Right cardiac atrium (tissue), 5 donors: ENCODE measurements at regions not wholly inside any gene's neighbourhood (a gene's known extent, or its start where the extent isn't known, plus 50 kb on each side); places are given as distances from the start of the nearest gene placed in this dataset.

ENCODE experiments used
- ATAC-seq, 2 donors: fragments of 200-7000 bp; cut with Tn5 transposase; one replicate each; pipeline versions ENCODE4 v1.8.0 to v1.9.1; 2020; ENCODE audit warnings: moderate library complexity in 2 of 2, mild to moderate bottlenecking in 1 of 2
- DNase-seq, 3 donors: peaks; one replicate each; pipeline ENCODE4 v3.0.0-alpha.2; 2020
- H3K27ac ChIP-seq: one replicate; pipeline ENCODE4 v1.5.1; 2013; ENCODE audit warnings: mild to moderate bottlenecking, low read length, control low read depth, moderate library complexity
- H3K27me3 ChIP-seq: one replicate; pipeline ENCODE4 v1.6.1; 2013; ENCODE audit not compliant: control insufficient read depth, insufficient read depth
- H3K4me1 ChIP-seq: one replicate; pipeline ENCODE4 v1.6.1; 2013; ENCODE audit warnings: low read length; ENCODE audit not compliant: control insufficient read depth, insufficient read depth
- H3K4me3 ChIP-seq: one replicate; pipeline ENCODE4 v1.5.1; 2013; ENCODE audit warnings: low read length, control low read depth
- H3K9me3 ChIP-seq: one replicate; pipeline ENCODE4 v1.6.1; 2013; ENCODE audit warnings: low read length; ENCODE audit not compliant: control insufficient read depth
- WGBS: extraction: QIAGEN DNeasy Blood & Tissue Kit; methylation state at CpG from one replicate; pipeline ENCODE4 v1.1.7; 2013; 5-methylcytosine and 5-hydroxymethylcytosine counted together
- intact Hi-C, 4 donors: fragments of 100-400 bp; cut with DNase I; formaldehyde crosslinking; loops; one replicate each; pipeline versions ENCODE4 v1.11.0 to v1.14.0; 2022 to 2023
- donor health status: healthy with polysubstance abuse.
- donor health status: DM: no; HTN: yes; CAD: no.
- donor health status: DM: no; HTN: no; CAD: no.
- donor health status: DM: no; HTN: yes; CAD: no; lungs with severe emphysema.
- donor health status: DM: yes; HTN: yes; CAD: no.

- no peak overlapping the region for H3K27ac ChIP-seq
- no peak overlapping the region for H3K4me3 ChIP-seq
- DNase-seq (no peak), ATAC-seq (no peak)
- intact Hi-C loops, result no loop called here
- no peaks in the 10 kb centered on the region for H3K4me1 ChIP-seq
- no peaks in the 10 kb centered on the region for H3K9me3 ChIP-seq
- WGBS, result 85% methylated on average over 3 of the region's 3 CpGs
- no peaks in the 10 kb centered on the region for H3K27me3 ChIP-seq
Observed at GRCh38 chr19:31992750-31993149, 352.7 kb upstream of the ZNF507 start.

- ATAC-seq (no peak), DNase-seq (no peak)
- intact Hi-C loops, result no loop called here
- H3K4me3 ChIP-seq, result no peak overlapping the region
- no peak overlapping the region for H3K27ac ChIP-seq
- no peaks in the 10 kb centered on the region for H3K4me1 ChIP-seq
- no peaks in the 10 kb centered on the region for H3K9me3 ChIP-seq
- no peaks in the 10 kb centered on the region for H3K27me3 ChIP-seq
Observed at GRCh38 chr19:31995546-31995945, 349.9 kb upstream of the ZNF507 start.

- Histone ChIP-seq H3K9me3 (no peaks in the 10 kb centered on the region), H3K4me1 (no peaks in the 10 kb centered on the region), H3K27ac (no peak overlapping the region), H3K27me3 (no peaks in the 10 kb centered on the region), H3K4me3 (no peak overlapping the region)
- no peak for DNase-seq
- ATAC-seq, result no peak
- WGBS, result 90% methylated on average over 12 of the region's 12 CpGs
- intact Hi-C loops, result no loop called here
Observed at GRCh38 chr19:32010071-32010470, 335.3 kb upstream of the ZNF507 start.

GRCh38 chr19:32012206-32012605 is 333.2 kb upstream of the ZNF507 start:
- ATAC-seq (no peak), DNase-seq (no peak)
- Histone ChIP-seq H3K27ac (no peak overlapping the region), H3K9me3 (no peaks in the 10 kb centered on the region), H3K4me3 (no peak overlapping the region), H3K4me1 (no peaks in the 10 kb centered on the region), H3K27me3 (no peaks in the 10 kb centered on the region)
- WGBS, result 82% methylated on average over 6 of the region's 6 CpGs
- intact Hi-C loops, result no loop called here

DNA sequence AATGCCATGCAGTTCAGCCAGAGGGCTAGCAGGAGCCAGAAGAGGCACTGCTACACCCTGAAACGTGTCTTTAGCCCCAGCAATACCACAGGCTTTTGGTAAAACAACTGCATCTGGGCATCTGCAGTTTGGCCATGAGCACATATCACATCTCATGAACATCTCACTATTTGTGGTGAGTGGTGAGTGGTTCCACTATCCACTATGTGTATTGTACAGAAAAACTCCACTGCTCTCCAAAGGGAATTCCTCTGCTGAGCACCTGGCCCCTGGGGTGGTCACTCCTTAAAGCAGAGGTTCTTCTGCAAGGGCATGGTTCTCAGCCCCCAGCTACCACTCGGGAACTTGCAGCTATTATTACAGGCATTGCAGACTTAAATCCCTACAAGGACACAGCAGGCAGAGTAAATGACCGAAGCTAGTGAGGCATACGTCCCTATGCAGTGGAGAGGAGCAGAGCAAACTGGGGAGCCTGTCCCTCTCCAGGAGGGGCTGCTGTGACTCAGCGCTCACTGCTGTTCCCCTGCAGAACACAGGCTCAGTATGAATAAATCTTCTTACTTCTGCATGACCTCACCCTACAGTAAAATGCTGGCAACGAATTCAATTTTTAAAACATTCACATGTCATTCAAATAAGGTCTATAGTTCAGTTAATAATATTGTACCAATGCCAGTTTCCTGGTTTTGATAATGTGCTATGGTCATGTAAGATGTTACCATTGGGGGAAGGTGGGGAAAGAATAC is 332.4 kb upstream of the ZNF507 start:
- Histone ChIP-seq H3K4me3 (no peak overlapping the region), H3K27ac (no peak overlapping the region), H3K4me1 (no peaks in the 10 kb centered on the region), H3K27me3 (no peaks in the 10 kb centered on the region), H3K9me3 (no peaks in the 10 kb centered on the region)
- intact Hi-C loops, result no loop called here
- ATAC-seq, result no peak
- DNase-seq, result no peak
- WGBS, result 55% methylated on average over 6 of the region's 6 CpGs

DNA sequence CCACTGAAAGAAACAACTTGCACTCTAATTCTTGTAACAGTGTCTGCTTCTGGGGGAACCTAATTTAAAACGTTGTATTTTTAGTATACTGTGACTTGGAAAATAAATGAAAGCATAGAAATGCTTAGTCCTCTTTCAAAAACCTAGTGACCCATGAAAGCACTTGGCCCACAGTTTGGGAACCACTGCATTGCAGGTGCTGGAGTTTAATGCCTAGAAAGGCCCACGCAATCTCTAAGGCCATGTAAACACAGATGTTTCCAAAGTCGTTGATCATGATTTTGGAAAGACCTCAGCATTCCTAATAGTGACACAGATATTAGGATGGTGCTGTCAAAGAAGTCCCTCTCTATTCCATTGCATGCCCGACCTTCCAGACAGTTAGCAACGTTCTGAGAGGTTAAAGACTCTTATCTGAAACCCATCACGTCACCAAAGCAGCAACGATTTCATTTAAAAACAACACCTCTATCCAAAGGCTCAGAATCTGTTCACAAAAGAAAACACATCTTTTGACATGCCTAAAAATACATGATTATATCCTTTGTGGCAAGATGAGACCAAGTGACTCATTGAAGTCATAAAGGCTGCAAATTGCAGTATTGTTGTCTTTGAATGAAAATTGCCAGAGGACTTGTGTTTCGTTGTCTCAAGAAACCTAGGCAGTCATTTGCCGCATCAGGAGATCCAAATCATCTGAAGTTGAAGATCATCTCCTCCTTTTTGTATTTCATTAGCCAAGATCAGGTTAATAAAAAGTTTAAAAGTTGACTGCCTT is 328.0 kb upstream of the ZNF507 start:
- DNase-seq (no peak), ATAC-seq (no peak)
- intact Hi-C loops, result no loop called here
- Histone ChIP-seq H3K27ac (no peak overlapping the region), H3K4me1 (no peaks in the 10 kb centered on the region), H3K27me3 (no peaks in the 10 kb centered on the region), H3K4me3 (no peak overlapping the region), H3K9me3 (no peaks in the 10 kb centered on the region)
- 64% methylated on average over 9 of the region's 9 CpGs for WGBS

DNA sequence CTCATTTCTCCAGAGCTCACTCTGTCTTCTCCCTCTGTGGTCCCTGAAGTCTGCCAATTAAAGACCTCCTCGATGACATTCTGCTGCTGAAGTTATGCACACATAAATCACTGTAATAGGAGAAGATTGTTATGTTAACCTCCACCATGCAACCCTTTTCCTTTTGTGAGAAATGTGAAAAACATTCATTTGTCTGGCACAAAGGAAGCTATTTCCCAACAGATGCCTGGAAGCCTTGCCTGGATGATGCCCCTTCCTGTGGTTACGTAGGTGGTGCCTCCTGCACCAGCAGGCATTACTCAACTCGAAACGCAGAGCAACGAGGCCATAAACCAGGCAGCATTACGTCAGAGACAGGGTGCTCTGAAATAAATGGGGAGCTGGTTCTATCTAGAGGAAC is 327.4 kb upstream of the ZNF507 start:
- no peak overlapping the region for H3K27ac ChIP-seq
- intact Hi-C loops, result no loop called here
- no peak overlapping the region for H3K4me3 ChIP-seq
- ATAC-seq, result no peak
- DNase-seq, result no peak
- 57% methylated on average over 6 of the region's 6 CpGs for WGBS
- H3K4me1 ChIP-seq, result no peaks in the 10 kb centered on the region
- no peaks in the 10 kb centered on the region for H3K9me3 ChIP-seq
- no peaks in the 10 kb centered on the region for H3K27me3 ChIP-seq

- intact Hi-C loops, result no loop called here
- H3K27me3 ChIP-seq, result no peaks in the 10 kb centered on the region
Observed at GRCh38 chr19:32020538-32020937, 324.9 kb upstream of the ZNF507 start.

DNA sequence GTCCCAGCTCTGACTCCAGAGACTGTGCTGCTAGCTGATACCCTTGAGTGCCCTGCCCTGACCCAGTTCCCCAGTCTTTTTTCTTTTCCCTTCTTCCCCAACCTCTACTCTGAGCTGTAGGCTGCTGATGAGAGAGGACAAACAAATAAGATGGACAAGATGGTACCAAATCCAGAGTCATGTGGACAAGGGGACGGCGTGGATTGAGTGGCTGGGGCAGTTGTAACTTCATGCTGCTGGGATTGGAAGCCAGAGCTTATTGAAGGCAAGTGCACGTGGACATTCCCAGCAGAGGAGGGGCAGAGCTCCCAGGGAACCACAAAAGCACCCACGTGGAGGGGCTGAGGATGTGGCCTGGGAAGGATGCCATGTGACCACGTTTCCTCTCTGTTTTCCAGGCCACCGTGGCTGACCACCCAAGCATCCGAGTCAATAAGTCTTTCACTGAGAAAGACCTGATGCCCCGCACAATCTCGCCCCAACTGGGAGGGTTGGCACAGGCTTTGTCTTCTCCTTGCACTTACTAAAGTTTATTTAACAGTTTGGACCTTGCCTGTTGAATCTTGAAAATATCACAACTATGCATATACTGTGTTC is 323.3 kb upstream of the ZNF507 start:
- H3K27ac ChIP-seq, result no peak overlapping the region
- intact Hi-C loops, result no loop called here
- ATAC-seq (no peak), DNase-seq (no peak)
- WGBS, result 64% methylated on average over 9 of the region's 9 CpGs
- no peaks in the 10 kb centered on the region for H3K27me3 ChIP-seq
- H3K9me3 ChIP-seq, result no peaks in the 10 kb centered on the region
- no peaks in the 10 kb centered on the region for H3K4me1 ChIP-seq
- H3K4me3 ChIP-seq, result no peak overlapping the region

More at GRCh38 chr19:32020538-32020937, 324.9 kb upstream of the ZNF507 start:
- Histone ChIP-seq H3K27ac (no peak overlapping the region), H3K4me1 (no peaks in the 10 kb centered on the region), H3K9me3 (no peaks in the 10 kb centered on the region), H3K4me3 (no peak overlapping the region)
- no peak for DNase-seq
- no peak for ATAC-seq
- 80% methylated on average over 2 of the region's 2 CpGs for WGBS

DNA sequence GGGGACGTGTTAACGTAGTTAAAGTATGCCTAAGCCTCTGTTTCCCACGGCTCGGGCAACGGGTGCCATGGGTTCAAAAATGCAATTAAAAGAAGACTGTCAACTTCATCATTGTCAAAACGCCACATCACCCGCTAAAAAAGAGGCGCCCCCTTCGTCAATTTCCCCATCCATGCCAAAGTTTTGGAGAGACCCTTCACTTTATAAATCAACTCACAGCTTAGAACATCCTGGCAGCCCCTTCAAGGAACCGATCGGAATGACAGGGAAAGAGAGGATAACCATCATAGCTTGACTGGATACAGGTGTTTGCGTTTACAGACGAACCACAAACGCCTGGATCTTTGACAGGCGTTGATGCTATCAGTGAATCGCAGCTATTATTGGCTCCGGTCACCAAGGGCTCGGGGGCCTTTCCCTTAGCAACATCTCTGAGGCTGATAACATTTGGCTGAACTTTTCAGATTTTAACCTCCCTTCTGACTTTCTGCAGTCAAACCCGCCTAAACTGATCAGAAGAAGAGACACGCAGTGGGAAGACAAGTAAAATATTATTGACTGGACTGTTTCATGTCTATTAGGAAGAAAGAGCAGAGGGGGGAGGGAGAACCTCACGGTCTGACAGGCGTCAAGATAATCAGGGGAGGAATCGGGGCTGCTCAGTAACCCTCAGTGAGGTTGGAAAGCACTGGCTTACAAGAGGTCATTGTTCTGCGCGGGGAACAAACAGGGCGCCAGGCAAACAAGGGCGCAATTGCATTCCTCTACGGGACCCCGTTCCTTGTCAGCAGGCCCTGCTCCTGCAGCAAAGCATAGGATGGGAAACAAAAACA is 322.5 kb upstream of the ZNF507 start:
- intact Hi-C loops, result no loop called here
- Histone ChIP-seq H3K4me3 (no peak overlapping the region), H3K27me3 (no peaks in the 10 kb centered on the region), H3K27ac (no peak overlapping the region), H3K9me3 (no peaks in the 10 kb centered on the region), H3K4me1 (no peaks in the 10 kb centered on the region)
- DNase-seq (peak in 1 of 3 donors; percentile 18), ATAC-seq (no peak)
- WGBS, result 25% methylated on average over 29 of the region's 29 CpGs

DNA sequence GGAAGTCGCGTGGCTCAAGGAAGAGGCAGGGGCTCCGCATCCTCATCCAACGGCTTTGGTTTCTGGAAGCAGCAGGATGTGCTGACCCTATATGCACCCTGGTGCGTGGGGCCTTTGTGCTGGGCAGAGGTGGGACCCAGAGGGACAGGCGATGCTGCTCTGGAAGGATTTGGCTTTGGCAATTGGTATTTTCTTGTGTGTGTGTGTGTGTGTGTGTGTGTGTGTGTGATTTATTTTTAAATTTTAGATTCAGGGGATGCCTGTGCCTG is 321.9 kb upstream of the ZNF507 start:
- DNase-seq (no peak), ATAC-seq (no peak)
- Histone ChIP-seq H3K4me1 (no peaks in the 10 kb centered on the region), H3K9me3 (no peaks in the 10 kb centered on the region), H3K27ac (no peak overlapping the region), H3K4me3 (no peak overlapping the region), H3K27me3 (no peaks in the 10 kb centered on the region)
- 25% methylated on average over 6 of the region's 6 CpGs for WGBS
- intact Hi-C loops, result no loop called here
